ENCODE measurements at regions not wholly inside any gene's neighbourhood (a gene's known extent, or its start where the extent isn't known, plus 50 kb on each side); places are given as distances from the start of the nearest gene placed in this dataset.
A peak's percentile ranks its signal among the peaks of the same experiment; 100 is the strongest.

- TF ChIP-seq, protein P1, sequence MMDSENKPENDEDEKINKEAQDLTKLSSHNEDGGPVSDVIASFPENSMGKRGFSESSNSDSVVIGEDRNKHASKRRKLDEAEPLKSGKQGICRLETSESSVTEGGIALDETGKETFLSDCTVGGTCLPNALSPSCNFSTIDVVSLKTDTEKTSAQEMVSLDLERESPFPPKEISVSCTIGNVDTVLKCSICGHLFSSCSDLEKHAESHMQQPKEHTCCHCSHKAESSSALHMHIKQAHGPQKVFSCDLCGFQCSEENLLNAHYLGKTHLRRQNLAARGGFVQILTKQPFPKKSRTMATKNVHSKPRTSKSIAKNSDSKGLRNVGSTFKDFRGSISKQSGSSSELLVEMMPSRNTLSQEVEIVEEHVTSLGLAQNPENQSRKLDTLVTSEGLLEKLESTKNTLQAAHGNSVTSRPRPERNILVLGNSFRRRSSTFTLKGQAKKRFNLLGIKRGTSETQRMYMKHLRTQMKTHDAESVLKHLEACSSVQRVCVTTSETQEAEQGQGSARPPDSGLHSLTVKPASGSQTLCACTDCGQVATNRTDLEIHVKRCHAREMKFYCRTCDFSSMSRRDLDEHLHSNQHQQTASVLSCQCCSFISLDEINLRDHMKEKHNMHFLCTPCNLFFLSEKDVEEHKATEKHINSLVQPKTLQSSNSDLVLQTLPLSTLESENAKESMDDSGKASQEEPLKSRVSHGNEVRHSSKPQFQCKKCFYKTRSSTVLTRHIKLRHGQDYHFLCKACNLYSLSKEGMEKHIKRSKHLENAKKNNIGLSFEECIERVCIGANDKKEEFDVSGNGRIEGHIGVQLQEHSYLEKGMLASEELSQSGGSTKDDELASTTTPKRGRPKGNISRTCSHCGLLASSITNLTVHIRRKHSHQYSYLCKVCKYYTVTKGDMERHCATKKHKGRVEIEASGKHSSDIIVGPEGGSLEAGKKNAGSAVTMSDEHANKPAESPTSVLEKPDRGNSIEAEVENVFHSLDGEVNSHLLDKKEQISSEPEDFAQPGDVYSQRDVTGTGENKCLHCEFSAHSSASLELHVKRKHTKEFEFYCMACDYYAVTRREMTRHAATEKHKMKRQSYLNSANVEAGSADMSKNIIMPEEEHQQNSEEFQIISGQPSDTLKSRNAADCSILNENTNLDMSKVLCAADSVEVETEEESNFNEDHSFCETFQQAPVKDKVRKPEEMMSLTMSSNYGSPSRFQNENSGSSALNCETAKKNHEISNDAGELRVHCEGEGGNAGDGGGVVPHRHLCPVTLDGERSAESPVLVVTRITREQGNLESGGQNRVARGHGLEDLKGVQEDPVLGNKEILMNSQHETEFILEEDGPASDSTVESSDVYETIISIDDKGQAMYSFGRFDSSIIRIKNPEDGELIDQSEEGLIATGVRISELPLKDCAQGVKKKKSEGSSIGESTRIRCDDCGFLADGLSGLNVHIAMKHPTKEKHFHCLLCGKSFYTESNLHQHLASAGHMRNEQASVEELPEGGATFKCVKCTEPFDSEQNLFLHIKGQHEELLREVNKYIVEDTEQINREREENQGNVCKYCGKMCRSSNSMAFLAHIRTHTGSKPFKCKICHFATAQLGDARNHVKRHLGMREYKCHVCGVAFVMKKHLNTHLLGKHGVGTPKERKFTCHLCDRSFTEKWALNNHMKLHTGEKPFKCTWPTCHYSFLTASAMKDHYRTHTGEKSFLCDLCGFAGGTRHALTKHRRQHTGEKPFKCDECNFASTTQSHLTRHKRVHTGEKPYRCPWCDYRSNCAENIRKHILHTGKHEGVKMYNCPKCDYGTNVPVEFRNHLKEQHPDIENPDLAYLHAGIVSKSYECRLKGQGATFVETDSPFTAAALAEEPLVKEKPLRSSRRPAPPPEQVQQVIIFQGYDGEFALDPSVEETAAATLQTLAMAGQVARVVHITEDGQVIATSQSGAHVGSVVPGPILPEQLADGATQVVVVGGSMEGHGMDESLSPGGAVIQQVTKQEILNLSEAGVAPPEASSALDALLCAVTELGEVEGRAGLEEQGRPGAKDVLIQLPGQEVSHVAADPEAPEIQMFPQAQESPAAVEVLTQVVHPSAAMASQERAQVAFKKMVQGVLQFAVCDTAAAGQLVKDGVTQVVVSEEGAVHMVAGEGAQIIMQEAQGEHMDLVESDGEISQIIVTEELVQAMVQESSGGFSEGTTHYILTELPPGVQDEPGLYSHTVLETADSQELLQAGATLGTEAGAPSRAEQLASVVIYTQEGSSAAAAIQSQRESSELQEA (IDR thresholded peaks at IDR 0.05; ENCODE audit: low read depth) = no peak
- TF ChIP-seq CCNT2 (IDR thresholded peaks at IDR 0.05; ENCODE audit: borderline replicate concordance, extremely low read depth, insufficient read length, low read depth, low read length) = peak; percentile 49
- peak; percentile 31 to 67; a peak in 3 of 4 replicates for TF ChIP-seq KDM1A (IDR thresholded peaks at IDR 0.05)
- no peak for TF ChIP-seq FOXM1 (IDR thresholded peaks at IDR 0.05; ENCODE audit: low read depth)
- TF ChIP-seq FOXM1 (CRISPR knock-in tag; IDR thresholded peaks at IDR 0.05; ENCODE audit: low read depth) = no peak
Observed at GRCh38 chr2:196459539-196459938, 180.0 kb upstream of the CCDC150 start (continued).
